DND-41 (cell line): ENCODE measurements at regions not wholly inside any gene's neighbourhood (a gene's known extent, or its start where the extent isn't known, plus 50 kb on each side); places are given as distances from the start of the nearest gene placed in this dataset.

Source experiments
- ATAC-seq: fragments of 200-7000 bp; cut with Tn5 transposase; 3 replicates; pipeline ENCODE4 v1.9.1; 2021; ENCODE audit warnings: low read depth; ENCODE audit not compliant: insufficient read depth
- DNase-seq: peaks from one replicate; pipeline ENCODE4 v3.0.0-alpha.2; 2020
- H2AFZ ChIP-seq: 2 replicates; pipeline ENCODE4 v1.6.0; 2012; ENCODE audit warnings: low read depth, low read length
- H3K27ac ChIP-seq: 2 replicates; pipeline ENCODE4 v1.5.1; 2012; ENCODE audit warnings: low read length, inconsistent platforms
- H3K27me3 ChIP-seq: fragments of 200-600 bp; sonication (generic); 2 replicates; pipeline ENCODE4 v1.6.0; 2012; ENCODE audit warnings: low read length, mild to moderate bottlenecking, inconsistent platforms; ENCODE audit not compliant: insufficient read depth, poor library complexity
- H3K36me3 ChIP-seq: 2 replicates; pipeline ENCODE4 v1.5.1; 2012; ENCODE audit warnings: low read length, inconsistent platforms; ENCODE audit not compliant: insufficient read depth
- H3K4me1 ChIP-seq: 2 replicates; pipeline ENCODE4 v1.5.1; 2012; ENCODE audit warnings: mild to moderate bottlenecking, low read length; ENCODE audit not compliant: insufficient read depth
- H3K4me2 ChIP-seq: 2 replicates; pipeline ENCODE4 v1.6.0; 2012; ENCODE audit warnings: mild to moderate bottlenecking, moderate library complexity, low read length, inconsistent platforms; ENCODE audit not compliant: insufficient read depth
- H3K4me3 ChIP-seq, 2 experiments: fragments of 200-600 bp in 1 of 2; shearing (Covaris generic) in 1 of 2; 2 replicates each; pipeline ENCODE4 v1.5.1; 2012 to 2016; ENCODE audit warnings: inconsistent platforms in 2 of 2, low read length in 2 of 2, mild to moderate bottlenecking in 2 of 2, low read depth in 1 of 2, moderate library complexity in 1 of 2
- H3K79me2 ChIP-seq: 2 replicates; pipeline ENCODE4 v1.6.0; 2012; ENCODE audit warnings: low read length, inconsistent platforms; ENCODE audit not compliant: insufficient read depth
- H3K9ac ChIP-seq: 2 replicates; pipeline ENCODE4 v1.6.0; 2012; ENCODE audit warnings: low read depth, mild to moderate bottlenecking, inconsistent platforms, low read length, moderate library complexity
- H3K9me3 ChIP-seq: 2 replicates; pipeline ENCODE4 v1.5.1; 2012; ENCODE audit warnings: low read length, moderate library complexity, mild to moderate bottlenecking, inconsistent platforms; ENCODE audit not compliant: insufficient read depth, severe bottlenecking
- H4K20me1 ChIP-seq: 2 replicates; pipeline ENCODE4 v1.6.0; 2012; ENCODE audit warnings: low read length; ENCODE audit not compliant: insufficient read depth
- CTCF ChIP-seq: IDR thresholded peaks from 2 replicates; pipeline ENCODE4 v1.5.1; 2012; ENCODE audit warnings: borderline replicate concordance, low read length, moderate library complexity, mild to moderate bottlenecking; ENCODE audit not compliant: poor library complexity, severe bottlenecking; ENCODE audit errors: extremely low read depth
- EZH2 ChIP-seq: IDR thresholded peaks from 3 replicates; pipeline ENCODE4 v1.6.1; 2012; ENCODE audit warnings: borderline replicate concordance, low read depth, mild to moderate bottlenecking, moderate library complexity, low read length, inconsistent platforms; ENCODE audit not compliant: severe bottlenecking

- Histone ChIP-seq H3K79me2 (no peaks in the 10 kb centered on the region), H3K4me3 (no peak overlapping the region), H3K36me3 (no peaks in the 10 kb centered on the region), H3K4me2 (no peak overlapping the region), H3K4me1 (no peaks in the 10 kb centered on the region), H3K27ac (no peak overlapping the region), H3K9me3 (no peaks in the 10 kb centered on the region), H3K27me3 (no peaks in the 10 kb centered on the region), H4K20me1 (no peaks in the 10 kb centered on the region), H3K9ac (no peak overlapping the region), H2AFZ (no peak overlapping the region)
- no peak for TF ChIP-seq CTCF
- TF ChIP-seq EZH2: no peak
- no peak for ATAC-seq
- no peak for DNase-seq
Observed at GRCh38 chr15:70281811-70282307, 184.1 kb upstream of the TLE3 start.

DNA sequence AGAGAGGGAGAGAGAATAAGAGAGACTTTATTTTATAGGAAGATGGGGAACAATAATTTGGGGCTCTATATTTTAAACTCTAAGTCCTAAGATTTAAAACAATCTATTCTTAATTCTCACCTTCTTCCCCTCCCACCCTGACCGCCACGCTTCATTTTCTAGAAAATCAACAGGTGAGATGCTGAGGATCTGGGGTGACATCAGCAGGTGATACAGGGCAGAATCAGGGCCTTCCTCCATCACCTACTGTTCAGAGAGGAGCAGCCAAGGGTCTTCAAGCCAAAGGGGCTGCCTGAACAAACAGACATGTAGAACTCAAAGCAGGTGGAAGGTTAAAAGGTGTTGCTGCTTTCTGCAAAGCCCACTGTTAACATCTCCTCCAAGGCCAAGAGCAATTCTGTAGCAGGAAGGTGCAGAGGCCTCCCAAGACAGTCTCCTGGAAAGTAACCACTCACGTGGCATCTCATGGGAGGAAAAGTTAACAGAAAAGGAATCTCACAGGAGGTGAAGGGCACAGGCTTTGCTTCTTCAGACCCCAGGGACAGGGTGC, 183.6 kb upstream of the TLE3 start:
- DNase-seq (no peak), ATAC-seq (no peak)
- Histone ChIP-seq H2AFZ (no peak overlapping the region), H3K27ac (no peak overlapping the region), H4K20me1 (no peaks in the 10 kb centered on the region), H3K9ac (no peak overlapping the region), H3K9me3 (no peaks in the 10 kb centered on the region), H3K4me3 (no peak overlapping the region), H3K79me2 (no peaks in the 10 kb centered on the region), H3K27me3 (no peaks in the 10 kb centered on the region), H3K36me3 (no peaks in the 10 kb centered on the region), H3K4me1 (no peaks in the 10 kb centered on the region), H3K4me2 (no peak overlapping the region)
- TF ChIP-seq EZH2 (no peak), CTCF (no peak)

DNA sequence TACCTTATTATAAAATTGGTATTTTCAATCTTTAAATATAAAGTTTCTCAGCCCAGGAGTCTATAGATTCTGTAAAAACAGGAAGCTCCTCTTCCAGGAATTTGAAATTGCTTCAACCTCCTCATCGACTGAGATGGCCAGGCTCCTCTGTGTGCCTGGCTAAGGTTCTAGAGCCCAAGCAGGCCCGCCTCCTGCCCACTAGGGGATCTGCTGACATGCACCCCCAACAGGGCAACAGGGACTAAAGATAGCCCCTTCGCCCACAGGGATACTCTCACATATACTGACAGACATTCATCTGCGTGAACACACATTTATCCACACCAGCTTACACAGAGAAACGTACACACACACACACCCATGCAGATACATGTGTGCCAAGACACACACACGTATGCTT, 183.1 kb upstream of the TLE3 start:
- no peak overlapping the region for H3K4me2 ChIP-seq
- no peaks in the 10 kb centered on the region for H3K36me3 ChIP-seq
- no peaks in the 10 kb centered on the region for H4K20me1 ChIP-seq
- H3K4me1 ChIP-seq: no peaks in the 10 kb centered on the region
- ATAC-seq (no peak), DNase-seq (no peak)
- no peaks in the 10 kb centered on the region for H3K27me3 ChIP-seq
- H3K27ac ChIP-seq: no peak overlapping the region
- H3K4me3 ChIP-seq: no peak overlapping the region
- no peaks in the 10 kb centered on the region for H3K9me3 ChIP-seq
- no peak overlapping the region for H2AFZ ChIP-seq
- no peak overlapping the region for H3K9ac ChIP-seq
- TF ChIP-seq EZH2 (no peak), CTCF (no peak)
- no peaks in the 10 kb centered on the region for H3K79me2 ChIP-seq

DNA sequence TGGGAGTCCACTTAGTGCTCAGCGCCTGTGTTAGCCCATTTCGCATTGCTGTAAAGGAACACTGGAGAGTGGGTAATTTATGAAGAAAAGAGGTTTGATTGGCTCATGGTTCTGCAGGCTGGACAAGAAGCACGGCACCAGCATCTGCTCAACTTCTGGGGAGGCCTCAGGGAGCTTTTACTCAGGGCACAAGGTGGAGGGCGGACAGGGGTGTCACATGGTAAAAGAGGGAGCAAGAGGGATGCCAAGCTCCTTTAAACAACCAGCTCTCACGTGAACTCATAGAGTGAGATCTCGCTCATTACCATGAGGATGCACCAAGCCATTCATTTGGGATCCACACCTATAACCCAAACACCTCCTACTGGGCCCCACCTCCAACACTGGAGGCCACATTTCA, 181.4 kb upstream of the TLE3 start:
- Histone ChIP-seq H3K9me3 (no peaks in the 10 kb centered on the region), H3K4me3 (no peak overlapping the region), H3K36me3 (no peaks in the 10 kb centered on the region), H3K27ac (no peak overlapping the region), H3K4me1 (no peaks in the 10 kb centered on the region), H4K20me1 (no peaks in the 10 kb centered on the region), H3K27me3 (no peaks in the 10 kb centered on the region), H3K4me2 (no peak overlapping the region), H3K79me2 (no peaks in the 10 kb centered on the region), H3K9ac (no peak overlapping the region), H2AFZ (no peak overlapping the region)
- ATAC-seq (no peak), DNase-seq (no peak)
- TF ChIP-seq CTCF (no peak), EZH2 (no peak)
